Kidney tubule cell (primary cell): ENCODE measurements at regions not wholly inside any gene's neighbourhood (a gene's known extent, or its start where the extent isn't known, plus 50 kb on each side); places are given as distances from the start of the nearest gene placed in this dataset.
"Not testable (repeated sequence)": the region's sequence is repeated elsewhere in the genome, so short reads cannot be mapped to it uniquely, and the experiment has no call there.

ENCODE experiments used
- DNase-seq: peaks from one replicate; pipeline ENCODE4 v3.0.0-alpha.2; 2018; ENCODE audit warnings: low spot score

- DNase-seq: no peak
Observed at GRCh38 chrX:148080593-148080992, 99.5 kb downstream of the FMR1NB start.

GRCh38 chrX:148084611-148085010 lies 103.5 kb downstream of the FMR1NB start:
- no peak for DNase-seq

- DNase-seq: no peak
Observed at GRCh38 chrX:148120151-148120550, 139.0 kb downstream of the FMR1NB start.

- DNase-seq: no peak
Observed at GRCh38 chrX:148120999-148121623, 140.0 kb downstream of the FMR1NB start.

- DNase-seq: not testable (repeated sequence)
Observed at GRCh38 chrX:148128872-148129505, 147.9 kb downstream of the FMR1NB start.

GRCh38 chrX:148133105-148133725 lies 152.1 kb downstream of the FMR1NB start:
- peak; percentile 9 for DNase-seq

- no peak for DNase-seq
Observed at GRCh38 chrX:148134578-148134977, 153.4 kb downstream of the FMR1NB start.

- no peak for DNase-seq
Observed at GRCh38 chrX:148135738-148136137, 154.6 kb downstream of the FMR1NB start.

- DNase-seq: no peak
Observed at GRCh38 chrX:148146121-148146520, 165.0 kb downstream of the FMR1NB start.

GRCh38 chrX:148156986-148157385 lies 175.8 kb downstream of the FMR1NB start:
- DNase-seq: no peak

GRCh38 chrX:148159796-148160195 lies 178.7 kb downstream of the FMR1NB start:
- no peak for DNase-seq

- DNase-seq: no peak
Observed at GRCh38 chrX:148161701-148162100, 180.6 kb downstream of the FMR1NB start.

- no peak for DNase-seq
Observed at GRCh38 chrX:148185631-148186030, 204.5 kb downstream of the FMR1NB start.

GRCh38 chrX:148192547-148192946 lies 211.4 kb downstream of the FMR1NB start:
- no peak for DNase-seq

- no peak for DNase-seq
Observed at GRCh38 chrX:148193759-148194158, 212.6 kb downstream of the FMR1NB start.

GRCh38 chrX:148203531-148203930 lies 222.4 kb downstream of the FMR1NB start:
- no peak for DNase-seq

- no peak for DNase-seq
Observed at GRCh38 chrX:148204195-148204594, 223.1 kb downstream of the FMR1NB start.

- DNase-seq: no peak
Observed at GRCh38 chrX:148214786-148215185, 233.6 kb downstream of the FMR1NB start.

GRCh38 chrX:148215726-148216125 lies 234.6 kb downstream of the FMR1NB start:
- no peak for DNase-seq

GRCh38 chrX:148223361-148223760 lies 242.2 kb downstream of the FMR1NB start:
- no peak for DNase-seq

- no peak for DNase-seq
Observed at GRCh38 chrX:148228521-148228920, 247.4 kb downstream of the FMR1NB start.

GRCh38 chrX:148229801-148230303 lies 248.7 kb downstream of the FMR1NB start:
- peak; percentile 13 for DNase-seq

GRCh38 chrX:148259990-148260389 lies 240.4 kb upstream of the AFF2 start:
- no peak for DNase-seq
